NCI-H146 (cell line): ENCODE measurements at regions not wholly inside any gene's neighbourhood (a gene's known extent, or its start where the extent isn't known, plus 50 kb on each side); places are given as distances from the start of the nearest gene placed in this dataset.
"Not testable (repeated sequence)": the region's sequence is repeated elsewhere in the genome, so short reads cannot be mapped to it uniquely, and the experiment has no call there.

Experiments used
- DNase-seq: peaks from one replicate; lab custom pipeline; 2025; lab: John Stamatoyannopoulos, UW

- DNase-seq = no peak
These were observed 68.3 kb downstream of the DYRK2 start for GRCh38 chr12:67716817-67717216.

- not testable (repeated sequence) for DNase-seq
These were observed 70.8 kb downstream of the DYRK2 start for GRCh38 chr12:67719303-67719702.

- no peak for DNase-seq
These were observed 71.9 kb downstream of the DYRK2 start for GRCh38 chr12:67720351-67720856.

GRCh38 chr12:67721248-67721647, 72.7 kb downstream of the DYRK2 start:
- DNase-seq = no peak

- no peak for DNase-seq
These were observed 73.8 kb downstream of the DYRK2 start for GRCh38 chr12:67722296-67722695.

- no peak for DNase-seq
These were observed 78.3 kb downstream of the DYRK2 start for GRCh38 chr12:67726868-67727267.

- no peak for DNase-seq
These were observed 79.4 kb downstream of the DYRK2 start for GRCh38 chr12:67727702-67728666.

GRCh38 chr12:67732857-67733256, 84.3 kb downstream of the DYRK2 start:
- no peak for DNase-seq

- DNase-seq = no peak
These were observed 87.3 kb downstream of the DYRK2 start for GRCh38 chr12:67735868-67736267.

- DNase-seq = no peak
These were observed 92.2 kb downstream of the DYRK2 start for GRCh38 chr12:67740711-67741110.

GRCh38 chr12:67741270-67741669, 92.7 kb downstream of the DYRK2 start:
- no peak for DNase-seq

- DNase-seq = no peak
These were observed 93.9 kb downstream of the DYRK2 start for GRCh38 chr12:67742461-67742860.

GRCh38 chr12:67747869-67748742, 99.6 kb downstream of the DYRK2 start:
- no peak for DNase-seq

- no peak for DNase-seq
These were observed 100.1 kb downstream of the DYRK2 start for GRCh38 chr12:67748743-67749040.

GRCh38 chr12:67750513-67751183, 102.1 kb downstream of the DYRK2 start:
- no peak for DNase-seq

GRCh38 chr12:67751381-67751928, 102.9 kb downstream of the DYRK2 start:
- DNase-seq = no peak

GRCh38 chr12:67752226-67752732, 103.7 kb downstream of the DYRK2 start:
- no peak for DNase-seq

- DNase-seq = no peak
These were observed 106.6 kb downstream of the DYRK2 start for GRCh38 chr12:67754933-67755697.

- DNase-seq = no peak
These were observed 109.1 kb downstream of the DYRK2 start for GRCh38 chr12:67757651-67758050.

- DNase-seq = no peak
These were observed 109.6 kb downstream of the DYRK2 start for GRCh38 chr12:67758119-67758518.

- no peak for DNase-seq
These were observed 110.0 kb downstream of the DYRK2 start for GRCh38 chr12:67758521-67758920.
